OCI-LY3 (cell line): ENCODE measurements at regions not wholly inside any gene's neighbourhood (a gene's known extent, or its start where the extent isn't known, plus 50 kb on each side); places are given as distances from the start of the nearest gene placed in this dataset.
A peak's percentile ranks its signal among the peaks of the same experiment; 100 is the strongest.

Experiments used
- H2AFZ ChIP-seq: fragments of 200-600, 300-600 bp; shearing (Covaris generic); 2 replicates; pipeline ENCODE4 v1.6.0; 2014; ENCODE audit warnings: antibody characterized with exemption, low read depth, low read length
- H3K27ac ChIP-seq: fragments of 200-600, 300-600 bp; sonication (generic); 2 replicates; pipeline ENCODE4 v1.5.1; 2014; ENCODE audit warnings: mild to moderate bottlenecking, low read length, moderate library complexity, mixed read lengths
- H3K27me3 ChIP-seq: fragments of 200-600, 300-600 bp; sonication (generic); 2 replicates; pipeline ENCODE4 v1.6.1; 2014; ENCODE audit warnings: low read depth, low read length, mixed read lengths
- H3K36me3 ChIP-seq: fragments of 200-600, 300-600 bp; sonication (generic); replicated peaks from 2 replicates; pipeline ENCODE3; 2014; ENCODE audit warnings: low read depth, low read length, mixed read lengths
- H3K4me1 ChIP-seq: fragments of 300-600, 200-600 bp; sonication (generic); 2 replicates; pipeline ENCODE4 v1.6.1; 2014; ENCODE audit warnings: low read length, mixed read lengths
- H3K4me2 ChIP-seq: fragments of 200-600, 300-600 bp; sonication (generic); 2 replicates; pipeline ENCODE4 v1.6.1; 2014; ENCODE audit warnings: low read length, mixed read lengths
- H3K4me3 ChIP-seq: fragments of 300-600, 200-600 bp; sonication (generic); 2 replicates; pipeline ENCODE4 v1.5.1; 2014; ENCODE audit warnings: antibody characterized with exemption, mild to moderate bottlenecking, low read length, moderate library complexity
- H3K79me2 ChIP-seq: fragments of 300-600, 200-600 bp; shearing (Covaris generic); 2 replicates; pipeline ENCODE4 v1.6.1; 2014; ENCODE audit warnings: mild to moderate bottlenecking, low read length, mixed read lengths
- H3K9ac ChIP-seq: fragments of 300-600, 200-600 bp; shearing (Covaris generic); 2 replicates; pipeline ENCODE4 v1.6.0; 2014; ENCODE audit warnings: mild to moderate bottlenecking, low read length, moderate library complexity
- H3K9me3 ChIP-seq: fragments of 200-600, 300-600 bp; shearing (Covaris generic); 2 replicates; pipeline ENCODE4 v1.6.1; 2014; ENCODE audit warnings: low read length, mixed read lengths; ENCODE audit not compliant: insufficient read depth
- H4K20me1 ChIP-seq: fragments of 200-600, 300-600 bp; sonication (generic); 2 replicates; pipeline ENCODE4 v1.6.1; 2016; ENCODE audit warnings: low read length, mixed read lengths; ENCODE audit not compliant: insufficient read depth
- CTCF ChIP-seq: fragments of 200-600, 300-600 bp; sonication (generic); IDR thresholded peaks from 2 replicates; pipeline ENCODE4 v1.5.1; 2014; ENCODE audit warnings: antibody characterized with exemption, low read length, low read depth
- EZH2phosphoT487 ChIP-seq: fragments of 200-600 bp; shearing (Covaris generic); IDR thresholded peaks from 2 replicates; pipeline ENCODE4 v1.6.1; 2018; ENCODE audit warnings: antibody characterized with exemption, mixed run types, low read depth

DNA sequence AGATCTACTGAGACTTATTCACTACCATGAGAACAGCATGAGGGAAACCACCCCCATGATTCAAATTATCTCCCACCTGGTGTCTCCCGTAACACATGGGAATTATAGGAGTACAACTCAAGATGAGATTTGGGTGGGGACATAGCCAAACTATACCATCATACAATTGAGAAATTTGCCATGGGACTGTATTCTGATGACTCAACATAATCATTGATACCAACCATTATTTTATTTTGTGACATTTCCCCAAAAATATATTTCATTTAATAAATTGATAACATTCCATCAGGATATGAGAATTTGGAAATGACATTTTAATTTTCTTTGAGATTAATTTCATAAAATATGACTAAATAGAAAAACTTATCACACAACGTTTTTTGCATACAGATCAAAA, 96.6 kb upstream of the MDFIC2 start:
- H3K27ac ChIP-seq: no peak overlapping the region
- peaks cover 7% of the 10 kb centered on the region; the same call in 1 of the 2 replicates for H3K9me3 ChIP-seq
- no peak overlapping the region for H3K9ac ChIP-seq
- peaks cover 5% of the 10 kb centered on the region; the same call in 1 of the 2 replicates for H3K4me1 ChIP-seq
- H3K36me3 ChIP-seq: no peaks in the 10 kb centered on the region
- no peak for TF ChIP-seq EZH2phosphoT487
- TF ChIP-seq CTCF: no peak
- no peaks in the 10 kb centered on the region for H3K79me2 ChIP-seq
- H3K4me2 ChIP-seq: no peak overlapping the region
- no peak overlapping the region for H2AFZ ChIP-seq
- H4K20me1 ChIP-seq: no peaks in the 10 kb centered on the region
- no peak overlapping the region for H3K4me3 ChIP-seq
- no peaks in the 10 kb centered on the region for H3K27me3 ChIP-seq

DNA sequence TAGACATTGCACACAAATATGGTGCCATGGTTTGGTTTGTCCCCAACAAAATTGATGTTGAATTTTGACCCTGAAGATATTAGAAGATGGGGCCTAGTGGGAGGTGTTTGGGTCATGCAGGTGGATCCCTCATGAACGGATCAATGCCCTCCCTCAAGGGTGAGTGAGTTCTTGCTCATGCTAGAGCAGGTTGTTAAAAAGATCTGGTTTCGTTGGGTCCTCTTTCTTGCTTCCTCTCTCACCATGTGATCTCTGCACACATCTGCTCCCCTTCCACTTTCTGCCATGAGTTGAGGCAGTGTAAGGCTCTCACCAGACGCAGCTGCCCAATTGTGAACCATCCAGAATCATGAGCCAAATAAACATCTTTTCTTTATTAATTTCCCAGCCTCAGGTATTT, 87.8 kb upstream of the MDFIC2 start:
- Histone ChIP-seq H3K4me1 (peaks cover 19% of the 10 kb centered on the region), H4K20me1 (no peaks in the 10 kb centered on the region), H3K4me3 (no peak overlapping the region), H3K27me3 (no peaks in the 10 kb centered on the region), H3K27ac (peak overlapping the region; percentile 55), H2AFZ (peak overlapping the region; percentile 28; the same call in 1 of the 2 replicates), H3K4me2 (0 out of 2 replicates have a peak overlapping the region, but pooled peaks have one; percentile 9), H3K79me2 (no peaks in the 10 kb centered on the region), H3K9ac (no peak overlapping the region), H3K9me3 (no peaks in the 10 kb centered on the region), H3K36me3 (no peaks in the 10 kb centered on the region)
- no peak for TF ChIP-seq CTCF
- no peak for TF ChIP-seq EZH2phosphoT487

DNA sequence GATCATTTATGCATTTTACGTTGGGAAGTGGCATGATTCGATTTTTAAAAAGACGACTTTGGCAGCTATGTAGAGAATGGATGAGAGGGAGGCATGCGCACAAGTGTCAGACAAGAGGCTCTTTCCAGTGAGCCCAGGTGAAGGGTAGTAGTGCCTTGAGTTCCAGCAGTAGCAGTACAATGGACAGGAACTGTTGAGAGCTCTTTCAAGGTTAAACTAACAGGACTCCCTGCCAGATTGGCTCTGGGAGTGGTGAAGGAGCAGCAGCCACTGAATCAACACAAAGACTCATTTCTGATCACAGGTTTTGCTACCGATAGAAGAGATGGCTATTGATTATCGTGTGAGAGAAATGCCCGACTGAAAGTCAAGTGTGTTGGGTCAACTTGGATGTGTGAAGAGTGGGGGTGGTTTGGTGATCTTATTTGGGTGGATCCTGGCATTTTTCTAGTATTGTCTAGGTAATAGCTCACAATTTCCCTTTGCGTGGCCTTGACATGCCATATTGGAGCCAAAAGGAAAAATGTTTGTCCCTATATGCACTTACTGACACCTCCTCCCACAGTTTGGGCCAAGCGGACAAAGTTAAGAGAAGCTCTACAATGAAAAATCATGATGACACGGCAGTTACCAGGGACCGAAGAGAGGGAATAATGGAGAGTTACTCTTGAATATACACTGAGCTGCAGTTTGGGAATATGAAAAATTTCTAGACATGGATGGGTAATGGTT, 81.6 kb upstream of the MDFIC2 start:
- Histone ChIP-seq H4K20me1 (no peaks in the 10 kb centered on the region), H3K9ac (no peak overlapping the region), H3K4me1 (peaks cover 5% of the 10 kb centered on the region; the same call in 1 of the 2 replicates), H3K36me3 (no peaks in the 10 kb centered on the region), H3K27me3 (no peaks in the 10 kb centered on the region), H3K79me2 (no peaks in the 10 kb centered on the region), H3K4me3 (no peak overlapping the region), H3K27ac (no peak overlapping the region), H3K4me2 (no peak overlapping the region), H2AFZ (no peak overlapping the region), H3K9me3 (no peaks in the 10 kb centered on the region)
- TF ChIP-seq CTCF (no peak), EZH2phosphoT487 (no peak)

DNA sequence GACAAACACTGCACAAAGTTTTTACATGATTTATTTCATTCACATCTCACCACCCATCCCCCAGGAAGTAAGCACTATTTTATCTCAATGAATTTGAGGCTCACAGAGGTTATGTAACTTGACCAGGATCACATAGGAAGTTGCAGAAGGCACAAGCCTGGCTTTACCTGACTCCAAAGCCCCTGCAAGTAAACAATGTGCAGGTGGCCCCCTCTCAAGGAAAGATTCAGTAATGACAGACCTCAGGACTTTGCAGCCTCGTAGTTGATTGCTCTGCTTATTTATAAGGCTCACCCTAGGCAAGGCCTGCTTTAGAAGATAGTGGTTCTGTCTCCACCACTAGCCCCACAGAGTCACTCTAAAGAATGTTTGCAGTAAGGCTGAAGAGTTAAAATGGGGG, 79.8 kb upstream of the MDFIC2 start:
- Histone ChIP-seq H3K79me2 (no peaks in the 10 kb centered on the region), H3K9ac (no peak overlapping the region), H3K36me3 (no peaks in the 10 kb centered on the region), H4K20me1 (no peaks in the 10 kb centered on the region), H3K4me3 (no peak overlapping the region), H3K27me3 (no peaks in the 10 kb centered on the region), H3K4me2 (no peak overlapping the region), H3K27ac (no peak overlapping the region), H3K4me1 (no peaks in the 10 kb centered on the region), H2AFZ (no peak overlapping the region), H3K9me3 (no peaks in the 10 kb centered on the region)
- TF ChIP-seq EZH2phosphoT487: no peak
- no peak for TF ChIP-seq CTCF
